ENCODE measurements at regions not wholly inside any gene's neighbourhood (a gene's known extent, or its start where the extent isn't known, plus 50 kb on each side); places are given as distances from the start of the nearest gene placed in this dataset.

DNA sequence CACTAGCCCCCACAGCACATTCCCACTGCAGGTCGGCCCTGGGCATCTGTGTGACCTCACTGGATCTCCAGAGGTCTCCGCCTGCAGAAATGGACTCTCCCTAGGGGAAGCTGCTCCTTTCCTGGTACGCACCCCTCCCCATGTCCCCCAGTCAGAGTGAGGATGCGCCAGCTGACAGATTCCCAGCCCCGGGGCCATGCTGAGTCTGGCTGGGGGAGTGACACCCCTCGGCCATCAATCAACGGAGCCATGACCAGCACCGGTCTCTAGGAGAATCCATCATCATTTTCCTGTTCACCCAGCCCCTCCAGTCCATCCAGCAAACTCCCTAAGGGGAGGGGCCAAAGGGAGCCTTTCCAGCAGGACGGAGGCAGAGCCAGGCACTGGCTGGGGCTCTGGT lies 68.7 kb upstream of the PAX7 start:
- Mint-ChIP-seq H3K36me3 (no peaks in the 10 kb centered on the region), H3K27me3 (ENCODE audit: low read depth) (peaks cover 75% of the 10 kb centered on the region)
- no peak for DNase-seq (ENCODE audit: low spot score in 2 of 2, unreplicated experiment in 2 of 2)

DNA sequence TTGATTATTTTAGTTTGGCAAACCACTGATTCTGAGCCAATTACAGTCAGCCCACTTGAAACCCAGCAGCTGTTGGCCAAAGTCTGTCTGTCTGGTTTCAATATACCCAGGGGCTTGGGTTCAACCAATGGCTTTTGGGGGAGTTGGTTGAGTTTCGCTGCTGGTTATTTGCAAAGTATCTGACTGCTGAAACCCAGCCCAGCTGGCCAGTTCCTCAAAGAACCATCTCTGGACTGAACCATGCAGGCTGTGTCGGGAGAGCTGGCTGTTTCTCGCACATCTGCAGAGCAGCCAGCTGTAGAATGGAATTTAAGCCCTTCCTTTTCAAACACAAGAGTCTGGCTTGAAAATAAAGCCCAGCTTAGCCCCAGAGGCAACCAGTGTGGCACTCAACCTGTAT lies 66.0 kb upstream of the PAX7 start:
- Mint-ChIP-seq H3K4me1 (peaks cover 3% of the 10 kb centered on the region), H3K4me3 (no peak overlapping the region), H3K36me3 (no peaks in the 10 kb centered on the region), H3K9me3 (peaks cover 4% of the 10 kb centered on the region), H3K27me3 (ENCODE audit: low read depth) (peaks cover 56% of the 10 kb centered on the region), H3K27ac (no peak overlapping the region)
- no peak for DNase-seq (ENCODE audit: low spot score in 2 of 2, unreplicated experiment in 2 of 2)
- TF ChIP-seq, protein P1, sequence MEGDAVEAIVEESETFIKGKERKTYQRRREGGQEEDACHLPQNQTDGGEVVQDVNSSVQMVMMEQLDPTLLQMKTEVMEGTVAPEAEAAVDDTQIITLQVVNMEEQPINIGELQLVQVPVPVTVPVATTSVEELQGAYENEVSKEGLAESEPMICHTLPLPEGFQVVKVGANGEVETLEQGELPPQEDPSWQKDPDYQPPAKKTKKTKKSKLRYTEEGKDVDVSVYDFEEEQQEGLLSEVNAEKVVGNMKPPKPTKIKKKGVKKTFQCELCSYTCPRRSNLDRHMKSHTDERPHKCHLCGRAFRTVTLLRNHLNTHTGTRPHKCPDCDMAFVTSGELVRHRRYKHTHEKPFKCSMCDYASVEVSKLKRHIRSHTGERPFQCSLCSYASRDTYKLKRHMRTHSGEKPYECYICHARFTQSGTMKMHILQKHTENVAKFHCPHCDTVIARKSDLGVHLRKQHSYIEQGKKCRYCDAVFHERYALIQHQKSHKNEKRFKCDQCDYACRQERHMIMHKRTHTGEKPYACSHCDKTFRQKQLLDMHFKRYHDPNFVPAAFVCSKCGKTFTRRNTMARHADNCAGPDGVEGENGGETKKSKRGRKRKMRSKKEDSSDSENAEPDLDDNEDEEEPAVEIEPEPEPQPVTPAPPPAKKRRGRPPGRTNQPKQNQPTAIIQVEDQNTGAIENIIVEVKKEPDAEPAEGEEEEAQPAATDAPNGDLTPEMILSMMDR (IDR thresholded peaks at IDR 0.05; ENCODE audit: unreplicated experiment), result no peak

More for the DNA sequence above, 68.7 kb upstream of the PAX7 start:
- Mint-ChIP-seq H3K9me3 (no peaks in the 10 kb centered on the region), H3K27ac (no peak overlapping the region), H3K4me3 (no peak overlapping the region), H3K4me1 (peaks cover 16% of the 10 kb centered on the region)
- TF ChIP-seq, protein P1 (IDR thresholded peaks at IDR 0.05; ENCODE audit: unreplicated experiment), result no peak

DNA sequence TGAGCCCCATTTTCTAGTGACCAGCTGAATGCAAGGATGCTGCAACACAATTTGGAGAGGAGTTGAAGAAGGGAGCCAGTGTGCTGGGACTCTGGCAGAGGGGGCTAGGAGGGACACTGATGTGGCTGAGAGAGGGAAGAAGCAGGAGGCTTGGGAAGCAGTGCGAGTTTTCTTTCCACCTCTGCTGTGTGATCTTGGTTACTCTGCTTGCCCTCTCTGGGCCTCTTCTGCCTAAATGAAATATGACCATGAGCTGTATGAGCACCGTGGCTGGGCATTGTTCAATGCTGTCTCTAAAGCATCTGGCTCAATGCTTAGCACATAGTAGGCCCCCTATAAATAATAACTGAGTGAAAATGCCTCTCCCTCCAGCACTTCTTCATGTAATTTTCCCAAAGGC lies 65.3 kb upstream of the PAX7 start:
- no peak for DNase-seq (ENCODE audit: low spot score in 2 of 2, unreplicated experiment in 2 of 2)
- Mint-ChIP-seq H3K27me3 (ENCODE audit: low read depth) (peaks cover 54% of the 10 kb centered on the region), H3K27ac (no peak overlapping the region), H3K4me3 (no peak overlapping the region), H3K9me3 (peaks cover 4% of the 10 kb centered on the region), H3K4me1 (peaks cover 3% of the 10 kb centered on the region), H3K36me3 (no peaks in the 10 kb centered on the region)
- TF ChIP-seq, protein P1 (IDR thresholded peaks at IDR 0.05; ENCODE audit: unreplicated experiment), result no peak

DNA sequence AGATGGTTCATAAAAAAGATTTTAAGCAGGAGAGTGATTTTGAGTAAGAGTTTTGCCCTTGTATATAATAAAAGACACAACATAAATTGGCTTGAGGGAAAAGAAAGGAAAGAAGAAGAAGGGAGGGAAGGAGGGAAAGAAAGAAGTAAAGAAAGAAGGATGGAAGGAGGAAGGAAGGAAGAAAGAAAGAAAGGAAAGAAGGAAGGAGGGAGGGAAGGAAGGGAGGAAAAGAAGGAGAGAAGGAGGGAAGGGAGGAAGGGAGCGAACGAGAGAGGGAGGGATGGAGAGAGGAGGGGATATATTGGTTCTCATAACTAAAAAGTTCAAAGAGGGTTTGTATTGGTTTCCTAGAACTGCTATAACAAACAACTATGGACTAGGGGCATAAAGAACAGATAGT lies 62.2 kb upstream of the PAX7 start:
- Mint-ChIP-seq H3K9me3 (peaks cover 4% of the 10 kb centered on the region), H3K36me3 (no peaks in the 10 kb centered on the region), H3K27ac (no peak overlapping the region), H3K4me3 (no peak overlapping the region), H3K27me3 (ENCODE audit: low read depth) (peaks cover 56% of the 10 kb centered on the region), H3K4me1 (no peaks in the 10 kb centered on the region)
- TF ChIP-seq, protein P1 (IDR thresholded peaks at IDR 0.05; ENCODE audit: unreplicated experiment), result no peak
- no peak for DNase-seq (ENCODE audit: low spot score in 2 of 2, unreplicated experiment in 2 of 2)

DNA sequence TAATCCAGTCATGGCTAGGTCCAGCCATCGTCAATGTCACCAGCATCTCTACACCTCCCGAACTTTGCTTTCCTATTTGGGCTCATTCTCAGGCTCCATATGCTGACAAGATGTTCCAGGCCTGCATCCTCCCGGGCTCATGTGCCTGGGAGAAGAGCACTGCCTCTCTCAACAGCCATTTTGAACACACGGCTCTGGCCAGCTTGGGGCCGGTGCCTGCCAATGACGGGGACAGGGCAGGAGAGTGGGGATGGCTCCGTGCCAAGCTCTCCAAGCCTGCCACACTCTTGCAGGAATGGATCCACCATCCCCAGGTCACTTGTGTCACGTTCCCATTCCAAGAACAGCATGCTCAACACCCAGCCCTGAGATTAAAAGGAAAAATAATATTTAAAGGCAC lies 61.4 kb upstream of the PAX7 start:
- no peak for DNase-seq (ENCODE audit: low spot score in 2 of 2, unreplicated experiment in 2 of 2)
- Mint-ChIP-seq H3K36me3 (no peaks in the 10 kb centered on the region), H3K27ac (no peak overlapping the region), H3K4me1 (no peaks in the 10 kb centered on the region), H3K9me3 (peaks cover 4% of the 10 kb centered on the region), H3K4me3 (no peak overlapping the region), H3K27me3 (ENCODE audit: low read depth) (peaks cover 59% of the 10 kb centered on the region)
- TF ChIP-seq, protein P1 (IDR thresholded peaks at IDR 0.05; ENCODE audit: unreplicated experiment), result no peak

All from mesothelial cell of epicardium (in vitro differentiated cells).